Pancreas (tissue), 10 donors: ENCODE measurements at regions not wholly inside any gene's neighbourhood (a gene's known extent, or its start where the extent isn't known, plus 50 kb on each side); places are given as distances from the start of the nearest gene placed in this dataset.

ENCODE experiments used
- ATAC-seq, 4 donors: fragments of 200-7000 bp; cut with Tn5 transposase; one replicate each; pipeline versions ENCODE4 v1.8.0 to v1.9.1; 2020; ENCODE audit warnings: mild to moderate bottlenecking in 4 of 4, moderate library complexity in 4 of 4
- DNase-seq, 6 donors: peaks; one replicate each; pipeline ENCODE4 v3.0.0-alpha.2; 2020
- FAIRE-seq: peaks from 2 replicates; lab custom pipeline; 2012; peaks lifted over from hg19 to GRCh38; lab: Jason Lieb, UNC
- H3K27ac ChIP-seq, 4 donors: fragments of 200-600 bp; sonication (generic); 1 replicate in 3 of 4; 2 replicates in 1 of 4; pipeline versions ENCODE4 v1.5.0 to v1.8.0; 2020
- H3K27me3 ChIP-seq, 4 donors: fragments of 200-600 bp; one replicate each; pipeline ENCODE4 v1.8.0; 2021
- H3K36me3 ChIP-seq, 3 donors: fragments of 200-600 bp; sonication (generic) in 1 of 3; one replicate each; pipeline versions ENCODE4 v1.5.0 to v1.8.0; 2020 to 2021
- H3K4me1 ChIP-seq, 3 donors: fragments of 200-600 bp; one replicate each; pipeline ENCODE4 v1.8.0; 2021
- H3K4me3 ChIP-seq, 4 donors: fragments of 200-600 bp; sonication (generic) in 2 of 4; one replicate each; pipeline versions ENCODE4 v1.5.0 to v1.8.0; 2020 to 2021
- H3K9me3 ChIP-seq, 4 donors: fragments of 200-600 bp; one replicate each; pipeline ENCODE4 v1.8.0; 2021
- CTCF ChIP-seq, 4 donors: fragments of 200-600 bp; sonication (generic) in 3 of 4; IDR thresholded peaks; one replicate each; pipeline versions ENCODE4 v1.5.0 to v1.8.0; 2021; ENCODE audit warnings: antibody characterized with exemption in 4 of 4
- WGBS, 2 donors: extraction: QIAGEN DNeasy Blood & Tissue Kit; methylation state at CpG; one replicate each; pipeline ENCODE4 v1.1.7; 2013; 5-methylcytosine and 5-hydroxymethylcytosine counted together
- intact Hi-C, 3 donors: fragments of 100-400 bp; cut with DNase I; formaldehyde crosslinking; loops; one replicate each; pipeline versions ENCODE4 v1.11.1 to v1.14.2; 2022
- donor health status: healthy with polysubstance abuse.
- donor health status: DM: no; HTN: no; CAD: no; lungs with moderate emphysema.
- donor health status: DM: no; HTN: no; CAD: no.
- donor health status: control.
- donor health status: control.
- donor health status: Bipolar disorder and iron deficiency.
- donor health status: DM: yes; HTN: yes; CAD: no.
- donor health status: DM: no; HTN: no; CAD: no.
- donor health status: DM: no; HTN: no; CAD: no.
- donor health status: DM: yes; HTN: yes; CAD: no.

- peaks cover 0 to 5% (median 4%) of the 10 kb centered on the region in 3 donors for H3K36me3 ChIP-seq
- intact Hi-C loops: no loop called here
- no peak overlapping the region for H3K4me3 ChIP-seq
- no peaks in the 10 kb centered on the region for H3K27me3 ChIP-seq
- WGBS, 2 donors: 33 to 49% methylated on average over 7 of the region's 7 CpGs
- no peak for TF ChIP-seq CTCF (IDR thresholded peaks at IDR 0.05)
- H3K27ac ChIP-seq: peak overlapping the region; percentile 25 to 60 (median 52)
- FAIRE-seq: no peak
- no peaks in the 10 kb centered on the region for H3K9me3 ChIP-seq
- no peak for DNase-seq
- peaks cover 16 to 24% (median 16%) of the 10 kb centered on the region in 3 donors for H3K4me1 ChIP-seq
- ATAC-seq: no peak
Measured at GRCh38 chr12:124397399-124397679, 102.4 kb downstream of the RFLNA start.

DNA sequence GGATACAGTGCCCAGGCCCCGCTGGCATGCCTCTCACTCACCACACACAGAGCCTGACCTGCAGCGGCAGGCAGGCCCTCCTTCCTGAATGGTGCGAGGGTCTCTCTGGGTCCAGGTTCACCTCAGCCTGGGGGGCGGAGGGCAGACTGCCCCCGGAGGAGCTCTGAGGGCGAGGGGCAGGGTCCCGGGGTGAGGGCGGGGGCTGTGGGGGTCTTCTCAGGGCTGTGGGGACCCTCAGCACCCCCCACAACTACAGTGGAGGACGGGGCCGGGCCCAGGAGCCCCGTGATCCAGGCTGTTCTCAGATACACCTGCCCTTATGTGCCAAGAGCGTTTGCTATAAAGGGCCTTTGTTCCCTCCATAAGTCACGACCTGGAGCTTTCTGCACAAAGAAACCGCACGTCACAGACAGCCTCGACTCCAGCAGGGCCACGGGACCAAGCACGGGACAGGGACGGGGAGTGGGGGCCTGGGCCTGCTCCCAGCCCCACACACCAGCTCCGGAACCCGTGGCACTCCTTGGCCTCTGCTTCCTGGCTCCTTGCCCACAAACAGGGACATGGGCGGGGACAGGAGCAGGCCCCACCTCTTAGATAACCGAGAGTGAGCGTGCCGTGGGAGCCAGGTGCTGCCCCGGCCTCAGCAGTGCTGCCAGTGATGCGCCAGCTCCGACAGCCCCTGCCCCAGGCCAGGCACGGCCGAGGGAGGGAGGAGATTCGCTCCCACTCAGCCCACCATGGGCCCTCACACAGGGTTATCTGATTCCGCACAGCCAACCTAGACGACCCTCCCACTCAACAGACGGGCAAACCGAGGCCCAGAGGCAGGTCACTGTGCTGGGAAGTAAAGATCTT, 101.9 kb downstream of the RFLNA start:
- peak overlapping the region; percentile 25 to 60 (median 52) for H3K27ac ChIP-seq

DNA sequence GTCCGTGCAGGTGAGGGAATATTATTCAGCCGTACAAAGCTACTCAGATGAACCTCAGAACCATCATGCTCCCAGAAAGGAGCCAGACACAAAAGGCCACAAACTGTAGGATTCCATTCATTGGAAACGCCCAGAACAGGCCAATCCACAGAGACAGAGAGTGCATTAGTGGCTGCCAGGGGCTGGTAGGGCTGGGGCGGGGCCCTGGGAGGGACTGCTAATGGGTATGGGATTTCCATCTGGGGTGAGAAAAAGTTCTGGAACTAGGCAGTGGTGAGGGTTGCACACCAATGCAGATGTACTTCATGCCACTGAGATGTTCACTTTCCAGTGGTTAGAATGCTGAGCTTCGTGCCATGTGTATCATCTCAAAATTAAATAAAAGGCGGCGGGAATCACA, 101.1 kb downstream of the RFLNA start:
- H3K4me3 ChIP-seq: no peak overlapping the region
- peaks cover 0 to 5% (median 4%) of the 10 kb centered on the region in 3 donors for H3K36me3 ChIP-seq
- TF ChIP-seq CTCF (IDR thresholded peaks at IDR 0.05): no peak
- no peak for DNase-seq
- H3K27ac ChIP-seq: peak overlapping the region in 3 of 4 donors; percentile 25 to 60 (median 44)
- H3K4me1 ChIP-seq: peaks cover 16 to 31% (median 17%) of the 10 kb centered on the region in 3 donors
- WGBS, 2 donors: 93 to 96% methylated on average over 7 of the region's 7 CpGs
- FAIRE-seq: no peak
- no peaks in the 10 kb centered on the region for H3K27me3 ChIP-seq
- ATAC-seq: no peak
- intact Hi-C loops: no loop called here
- no peaks in the 10 kb centered on the region for H3K9me3 ChIP-seq

More for the DNA sequence above, 101.9 kb downstream of the RFLNA start:
- FAIRE-seq (no peak), ATAC-seq (peak; percentile 3 to 37 (median 8)), DNase-seq (peak in 3 of 6 donors; percentile 54 to 76 (median 62))
- Histone ChIP-seq H3K36me3 (peaks cover 0 to 5% (median 4%) of the 10 kb centered on the region in 3 donors), H3K27me3 (no peaks in the 10 kb centered on the region), H3K4me1 (peaks cover 16 to 29% (median 17%) of the 10 kb centered on the region in 3 donors), H3K4me3 (no peak overlapping the region), H3K9me3 (no peaks in the 10 kb centered on the region)
- intact Hi-C loops: no loop called here
- TF ChIP-seq CTCF (IDR thresholded peaks at IDR 0.05): no peak
- WGBS, 2 donors: 51 to 74% methylated on average over 33 to 35 of the region's 35 CpGs

- 84 to 86% methylated on average over 21 of the region's 21 CpGs for WGBS, 2 donors
- H3K27ac ChIP-seq: no peak overlapping the region
- H3K36me3 ChIP-seq: peaks cover 0 to 2% (median under 1%) of the 10 kb centered on the region in 3 donors
- DNase-seq (no peak), FAIRE-seq (no peak), ATAC-seq (no peak)
- H3K9me3 ChIP-seq: no peaks in the 10 kb centered on the region
- intact Hi-C loops: no loop called here
- no peaks in the 10 kb centered on the region for H3K27me3 ChIP-seq
- H3K4me1 ChIP-seq: peaks cover 16 to 32% (median 17%) of the 10 kb centered on the region in 3 donors
- no peak overlapping the region for H3K4me3 ChIP-seq
- no peak for TF ChIP-seq CTCF (IDR thresholded peaks at IDR 0.05)
Measured at GRCh38 chr12:124395284-124395752, 100.4 kb downstream of the RFLNA start.
